ENCODE measurements at regions not wholly inside any gene's neighbourhood (a gene's known extent, or its start where the extent isn't known, plus 50 kb on each side); places are given as distances from the start of the nearest gene placed in this dataset.

DNA sequence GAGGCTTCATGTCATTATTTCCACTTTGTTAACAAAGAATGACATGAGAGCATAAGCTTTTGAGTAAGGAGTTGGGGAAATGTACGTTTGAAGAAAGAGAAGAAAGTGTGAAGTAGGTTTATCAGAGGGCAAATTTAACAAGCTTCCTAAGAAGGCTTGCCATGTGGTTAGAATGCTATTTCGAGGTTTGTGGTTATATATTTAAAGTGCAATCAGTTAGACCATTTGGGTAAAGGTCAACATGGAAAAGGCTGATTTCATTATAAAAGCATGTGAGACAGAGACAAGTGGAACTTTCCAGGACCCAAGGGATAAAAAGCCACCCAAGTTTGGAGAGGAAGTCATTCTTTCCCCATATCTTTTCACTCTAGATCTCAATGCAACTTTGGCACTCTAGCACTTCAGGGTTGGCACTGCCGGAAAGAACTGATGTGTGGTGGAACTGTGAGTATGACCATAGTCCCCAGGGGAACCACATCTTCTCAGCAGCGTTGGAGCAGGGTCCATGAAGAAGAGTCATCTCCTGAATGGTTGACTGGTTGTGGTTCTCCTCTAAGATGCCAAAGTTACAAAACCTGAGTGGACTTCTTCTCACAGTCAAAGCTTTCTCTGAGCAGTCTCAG is 529.9 kb downstream of the MID1IP1 start:
- Histone ChIP-seq H2AK5ac (ENCODE audit: insufficient read length, low read length) (no peak overlapping the region), H2BK15ac (ENCODE audit: low read depth, low read length) (no peak overlapping the region), H2AFZ (ENCODE audit: low read length) (no peak overlapping the region), H3K23me2 (ENCODE audit: insufficient read length, low read depth, low read length, poor library complexity, severe bottlenecking) (no peaks in the 10 kb centered on the region), H3K79me2 (ENCODE audit: insufficient read depth, low read length) (no peaks in the 10 kb centered on the region), H3K4me2 (ENCODE audit: insufficient read depth, insufficient read length, low read length) (no peak overlapping the region), H2BK20ac (ENCODE audit: low read depth, low read length, poor library complexity, severe bottlenecking) (no peak overlapping the region), H3K27me3 (ENCODE audit: insufficient read depth, low read length) (no peaks in the 10 kb centered on the region), H4K91ac (ENCODE audit: insufficient read length, low read depth, low read length) (no peak overlapping the region), H3T11ph (ENCODE audit: low read length) (no peak overlapping the region), H3K9me3 (ENCODE audit: control insufficient read depth, low read depth, low read length) (no peaks in the 10 kb centered on the region), H2BK5ac (ENCODE audit: insufficient read length, low read length) (no peak overlapping the region), H4K5ac (ENCODE audit: insufficient read length, low read depth, low read length) (no peak overlapping the region), H3K14ac (ENCODE audit: insufficient read depth, low read length) (no peak overlapping the region), H3K18ac (ENCODE audit: insufficient read length, low read depth, low read length) (no peak overlapping the region), H4K20me1 (ENCODE audit: control insufficient read depth, insufficient read depth, insufficient read length) (no peaks in the 10 kb centered on the region), H3K56ac (ENCODE audit: insufficient read length, low read depth, low read length) (no peak overlapping the region), H3K79me1 (ENCODE audit: insufficient read depth, low read depth, low read length, poor library complexity, severe bottlenecking) (no peaks in the 10 kb centered on the region), H2BK12ac (ENCODE audit: insufficient read length, low read depth, low read length) (no peak overlapping the region), H3K9ac (ENCODE audit: extremely low read depth, insufficient read length, low read length) (no peak overlapping the region), H3K27ac (ENCODE audit: insufficient read length, low read depth, low read length) (no peak overlapping the region), H3K23ac (ENCODE audit: insufficient read length, low read depth, low read length) (no peak overlapping the region), H3K4me1 (ENCODE audit: insufficient read depth, low read length) (no peaks in the 10 kb centered on the region), H4K8ac (replicated peaks; ENCODE audit: insufficient read length, low read depth, low read length) (no peak overlapping the region), H2BK120ac (ENCODE audit: low read depth, low read length, poor library complexity, severe bottlenecking) (no peak overlapping the region), H3K4ac (ENCODE audit: low read depth, low read length) (no peak overlapping the region)
- Mint-ChIP-seq H3K4me1 (no peaks in the 10 kb centered on the region), H3K27ac (no peak overlapping the region), H3K9me3 (peaks cover 70 to 76% of the 10 kb centered on the region in 2 experiments), H3K36me3 (ENCODE audit: insufficient read depth in 1 of 3, low read depth in 3 of 3) (peaks cover 0 to 4% (median 2%) of the 10 kb centered on the region in 3 experiments; a peak in 4 of 7 replicates), H3K4me3 (no peak overlapping the region), H3K27me3 (ENCODE audit: low read depth) (peaks cover 4% of the 10 kb centered on the region)
- DNase-seq = no peak
- TF ChIP-seq, protein P1, sequence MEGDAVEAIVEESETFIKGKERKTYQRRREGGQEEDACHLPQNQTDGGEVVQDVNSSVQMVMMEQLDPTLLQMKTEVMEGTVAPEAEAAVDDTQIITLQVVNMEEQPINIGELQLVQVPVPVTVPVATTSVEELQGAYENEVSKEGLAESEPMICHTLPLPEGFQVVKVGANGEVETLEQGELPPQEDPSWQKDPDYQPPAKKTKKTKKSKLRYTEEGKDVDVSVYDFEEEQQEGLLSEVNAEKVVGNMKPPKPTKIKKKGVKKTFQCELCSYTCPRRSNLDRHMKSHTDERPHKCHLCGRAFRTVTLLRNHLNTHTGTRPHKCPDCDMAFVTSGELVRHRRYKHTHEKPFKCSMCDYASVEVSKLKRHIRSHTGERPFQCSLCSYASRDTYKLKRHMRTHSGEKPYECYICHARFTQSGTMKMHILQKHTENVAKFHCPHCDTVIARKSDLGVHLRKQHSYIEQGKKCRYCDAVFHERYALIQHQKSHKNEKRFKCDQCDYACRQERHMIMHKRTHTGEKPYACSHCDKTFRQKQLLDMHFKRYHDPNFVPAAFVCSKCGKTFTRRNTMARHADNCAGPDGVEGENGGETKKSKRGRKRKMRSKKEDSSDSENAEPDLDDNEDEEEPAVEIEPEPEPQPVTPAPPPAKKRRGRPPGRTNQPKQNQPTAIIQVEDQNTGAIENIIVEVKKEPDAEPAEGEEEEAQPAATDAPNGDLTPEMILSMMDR (conservative IDR thresholded peaks at IDR 0.05) = no peak
- 100% methylated on average over 1 of the region's 4 CpGs for WGBS (ENCODE audit: extremely low coverage, insufficient read length, low lambda C conversion rate)

Data from H9 (cell line).